DMS153 (cell line): ENCODE measurements at regions not wholly inside any gene's neighbourhood (a gene's known extent, or its start where the extent isn't known, plus 50 kb on each side); places are given as distances from the start of the nearest gene placed in this dataset.
A peak's percentile ranks its signal among the peaks of the same experiment; 100 is the strongest.
"Not testable (repeated sequence)": the region's sequence is repeated elsewhere in the genome, so short reads cannot be mapped to it uniquely, and the experiment has no call there.

Source experiments
- DNase-seq: peaks from one replicate; lab custom pipeline; 2025; lab: John Stamatoyannopoulos, UW

DNA sequence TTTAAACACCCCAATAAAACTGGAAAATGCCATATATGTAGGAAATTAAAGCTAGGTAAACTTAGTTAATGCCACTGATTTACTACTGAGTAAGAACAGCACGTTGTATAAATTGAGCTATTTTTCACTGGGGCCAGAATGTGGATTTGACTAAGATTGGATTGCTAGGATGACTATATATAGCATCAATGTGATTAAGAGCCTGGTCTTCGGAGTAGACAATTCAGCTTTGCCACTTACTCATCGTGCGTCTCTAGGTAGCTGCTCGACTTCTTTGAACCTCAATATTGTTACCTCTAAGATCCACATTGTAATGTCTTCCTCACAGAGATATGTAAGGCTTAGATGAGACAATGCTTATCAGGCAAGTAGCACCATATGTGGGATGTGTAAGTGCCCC, 462.5 kb downstream of the KLF12 start:
- no peak for DNase-seq

DNA sequence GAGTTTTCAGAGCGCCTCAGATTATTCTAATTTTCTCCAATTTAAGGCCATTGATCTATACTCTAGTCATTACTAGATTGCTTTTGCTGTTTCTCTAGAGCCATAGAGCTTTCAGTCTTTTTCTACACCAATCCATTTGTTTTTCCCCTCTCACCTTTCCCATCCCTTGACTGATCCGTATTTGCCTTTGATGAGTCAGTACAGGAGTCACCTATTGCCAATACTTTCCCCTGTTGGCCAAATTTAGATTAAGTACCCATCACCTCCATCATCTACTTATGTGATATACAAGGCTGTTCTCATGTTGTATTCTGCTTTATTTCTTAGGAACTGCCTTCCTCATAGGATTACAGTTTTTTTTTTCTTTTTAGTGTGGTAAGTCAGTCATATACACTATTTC, 463.2 kb downstream of the KLF12 start:
- no peak for DNase-seq

DNA sequence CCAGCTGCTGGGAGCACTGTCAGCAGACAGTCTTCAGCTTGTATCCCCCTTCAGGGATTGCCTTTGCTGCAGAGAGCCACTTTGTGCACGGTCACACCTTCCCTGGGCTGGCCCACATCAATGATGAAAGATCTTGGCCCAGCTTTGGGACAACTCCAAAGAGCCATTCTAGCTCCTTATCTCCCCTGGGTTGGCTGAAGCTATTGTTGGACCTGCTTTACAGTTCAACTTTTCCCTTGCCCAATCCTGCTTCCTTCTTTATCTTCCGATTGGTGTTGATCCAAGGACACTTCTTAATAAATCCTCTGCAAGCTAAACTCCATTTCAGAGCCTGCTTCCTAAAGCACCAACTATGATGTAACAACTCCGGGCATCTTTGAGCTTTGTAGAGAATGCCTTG, 466.4 kb downstream of the KLF12 start:
- no peak for DNase-seq

DNA sequence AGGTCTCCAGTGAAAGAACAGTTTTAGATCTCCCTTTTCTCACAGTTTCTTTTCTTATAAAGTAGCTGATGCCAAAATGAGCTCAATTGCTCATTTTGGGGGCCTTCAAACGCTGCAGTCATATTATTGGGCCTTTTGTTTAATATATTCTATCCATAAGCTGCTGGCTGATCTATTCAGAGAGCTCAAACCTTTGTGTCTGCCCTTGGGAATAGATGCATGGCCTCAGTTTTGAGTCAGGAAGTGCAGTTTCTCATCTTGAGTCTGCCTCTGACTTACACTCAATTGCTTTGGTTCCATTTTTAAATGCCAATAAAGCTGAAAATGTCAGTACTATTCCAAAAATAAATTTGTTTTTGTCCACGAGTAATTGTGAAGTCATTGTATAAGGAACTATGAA, 468.9 kb downstream of the KLF12 start:
- no peak for DNase-seq

DNA sequence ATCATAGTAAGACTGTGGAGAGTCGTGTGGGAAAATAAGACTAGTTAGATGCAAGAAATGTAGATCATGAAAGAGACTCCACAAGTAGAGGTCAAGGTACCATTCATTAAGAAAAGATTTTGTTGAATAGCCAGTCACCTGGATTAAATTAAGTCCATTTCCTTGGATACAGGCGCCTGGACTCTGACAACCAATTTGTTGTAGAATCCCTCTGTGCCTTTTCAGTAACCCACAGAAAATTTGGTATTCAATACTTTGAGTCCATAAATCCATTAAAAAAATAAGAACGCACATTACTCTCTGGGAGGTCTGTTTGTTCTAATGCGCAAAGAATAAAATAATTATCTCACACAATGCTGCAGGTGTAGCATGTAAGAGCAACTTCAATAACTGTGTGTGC, 469.4 kb downstream of the KLF12 start:
- no peak for DNase-seq

DNA sequence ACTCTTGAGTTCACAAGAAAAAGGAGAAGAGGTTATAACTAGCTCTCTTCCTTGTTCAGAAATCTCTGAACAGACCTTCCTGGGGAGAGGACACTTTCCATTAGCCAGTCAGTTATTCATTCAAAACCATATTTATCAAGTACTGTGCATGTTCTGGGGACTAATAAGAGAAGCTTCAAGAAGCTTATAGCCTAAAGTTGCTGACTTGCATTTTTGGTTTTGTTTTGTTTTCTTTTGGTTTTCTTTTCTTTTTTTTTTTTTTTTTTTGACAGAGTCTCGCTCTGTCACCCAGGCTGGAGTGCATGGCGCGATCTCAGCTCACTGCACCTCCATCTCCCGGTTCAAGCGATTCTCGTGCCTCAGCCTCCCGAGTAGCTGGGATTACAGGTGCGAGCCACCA, 471.4 kb downstream of the KLF12 start:
- no peak for DNase-seq

DNA sequence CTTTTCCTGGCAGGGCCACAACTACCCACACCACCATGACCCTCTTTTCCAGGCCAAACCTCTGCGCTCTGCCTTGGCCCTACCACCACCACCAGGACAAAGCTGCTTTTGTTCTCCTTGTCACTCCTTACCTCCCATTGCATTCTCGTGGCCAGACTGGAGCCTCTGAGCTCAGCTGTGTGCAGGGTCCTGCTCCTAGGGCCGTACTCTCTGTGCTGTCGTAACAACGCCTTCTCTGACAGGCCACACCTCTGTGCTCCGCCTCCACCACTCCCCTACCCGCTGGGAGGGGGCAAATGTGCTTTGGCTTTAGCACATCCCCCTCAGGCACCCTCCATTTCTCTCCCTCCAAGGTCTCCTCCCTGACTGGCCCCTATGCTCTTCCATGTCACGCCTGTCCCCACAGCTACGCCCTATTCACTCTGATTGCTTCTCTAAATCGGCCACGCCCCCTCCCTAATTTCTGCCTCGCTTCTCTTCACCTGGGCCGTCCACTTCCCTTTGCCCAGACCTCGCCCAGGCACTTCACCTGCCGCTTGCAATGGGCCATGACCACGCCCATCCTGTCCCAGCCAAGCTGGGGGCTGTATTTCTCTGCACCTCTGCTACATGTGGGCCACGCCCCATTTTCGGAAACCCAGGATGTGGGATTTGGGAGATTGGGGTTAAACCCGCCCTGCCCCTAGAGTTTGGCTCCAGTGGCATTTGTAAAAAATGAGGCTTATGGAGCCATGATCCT, 472.3 kb downstream of the KLF12 start:
- no peak for DNase-seq

DNA sequence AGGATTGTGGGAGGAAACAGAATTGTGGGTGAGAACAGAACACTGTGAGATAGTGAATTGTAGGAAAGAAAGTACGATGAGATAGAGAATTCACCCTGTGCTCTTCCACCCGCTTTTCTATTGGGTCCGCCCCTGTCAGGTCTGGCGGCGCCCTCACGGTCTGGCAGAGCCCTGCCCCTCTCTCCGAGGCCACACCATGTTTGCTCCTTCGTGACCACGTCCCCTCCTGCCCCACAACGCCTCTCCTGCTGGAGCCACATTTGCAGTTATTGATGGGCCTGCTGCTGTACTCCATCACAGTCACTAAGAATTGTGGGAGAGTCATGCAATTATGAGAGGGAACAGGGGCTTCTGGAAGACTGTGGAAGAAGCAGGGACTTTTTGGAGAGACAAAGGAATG, 473.1 kb downstream of the KLF12 start:
- DNase-seq, result no peak

DNA sequence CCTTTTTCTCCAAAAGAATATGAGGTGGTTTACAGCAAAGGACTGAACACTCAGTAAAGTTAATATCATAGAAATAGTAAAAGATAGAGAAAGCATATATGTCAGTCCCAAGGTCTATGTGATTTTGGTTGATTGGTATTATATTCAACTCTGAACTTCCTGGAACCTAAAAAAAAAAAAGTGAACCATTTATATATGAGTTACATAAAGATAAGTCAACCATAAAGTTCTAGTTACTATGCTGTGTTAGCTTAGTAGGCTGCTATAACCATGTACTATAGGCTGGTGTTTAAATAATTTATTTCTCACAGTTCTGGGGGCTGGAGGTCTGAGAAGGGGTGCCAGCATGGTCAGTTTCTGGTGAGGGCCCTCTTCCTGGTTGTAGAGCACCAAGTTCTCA, 475.6 kb downstream of the KLF12 start:
- no peak for DNase-seq

DNA sequence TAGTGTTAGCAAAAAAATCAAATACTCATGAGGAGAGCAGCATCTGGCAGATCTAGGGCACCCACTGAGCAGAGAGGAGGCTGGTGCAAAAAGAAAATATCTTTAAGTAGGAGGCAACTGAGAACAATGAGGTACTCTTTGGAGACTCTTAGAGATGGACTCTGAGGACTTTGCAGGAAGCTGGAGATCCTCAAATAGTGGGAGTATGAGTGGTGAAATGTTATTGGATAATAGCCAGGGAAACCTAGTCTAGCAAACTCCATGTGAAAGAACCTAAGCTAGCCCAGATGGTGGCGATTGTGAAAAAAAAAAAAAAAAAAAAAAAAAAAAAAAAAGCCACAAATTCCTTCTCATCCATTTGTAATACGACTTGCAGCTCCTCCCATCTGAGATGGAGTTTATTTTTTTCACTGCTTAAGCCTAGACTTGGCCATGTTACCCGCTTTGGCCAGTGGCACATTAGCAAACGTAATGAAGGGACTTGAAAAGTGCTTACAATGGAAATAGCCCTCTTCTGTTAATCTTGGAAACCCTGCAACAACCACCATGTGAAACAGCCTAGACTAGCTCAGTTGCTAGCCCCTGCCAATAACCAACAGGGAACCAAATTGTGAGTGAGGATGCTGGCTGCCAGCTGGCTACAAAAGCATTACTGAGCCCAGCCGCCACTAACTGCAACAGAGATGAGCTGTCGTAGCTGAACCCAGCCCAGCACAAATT, 476.2 kb downstream of the KLF12 start:
- DNase-seq, result no peak

DNA sequence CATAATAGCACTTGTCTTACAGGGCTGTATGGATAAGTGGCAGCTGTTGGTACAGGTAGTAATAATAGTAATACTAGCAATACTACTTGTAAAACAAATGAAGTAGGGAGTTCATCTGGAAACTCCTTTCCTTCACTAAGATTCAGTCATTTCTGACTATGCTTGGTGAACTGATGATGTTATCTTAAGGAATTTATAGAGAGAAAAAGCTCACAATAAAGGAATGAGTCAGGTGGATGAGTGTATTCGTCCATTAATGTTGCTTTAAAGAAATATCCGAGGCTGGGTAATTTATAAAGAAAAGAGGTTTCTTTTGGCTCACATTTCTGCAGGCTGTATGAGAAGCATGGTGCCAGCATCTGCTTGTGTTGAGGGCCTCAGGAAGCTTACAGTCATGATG, 477.3 kb downstream of the KLF12 start:
- DNase-seq, result no peak

DNA sequence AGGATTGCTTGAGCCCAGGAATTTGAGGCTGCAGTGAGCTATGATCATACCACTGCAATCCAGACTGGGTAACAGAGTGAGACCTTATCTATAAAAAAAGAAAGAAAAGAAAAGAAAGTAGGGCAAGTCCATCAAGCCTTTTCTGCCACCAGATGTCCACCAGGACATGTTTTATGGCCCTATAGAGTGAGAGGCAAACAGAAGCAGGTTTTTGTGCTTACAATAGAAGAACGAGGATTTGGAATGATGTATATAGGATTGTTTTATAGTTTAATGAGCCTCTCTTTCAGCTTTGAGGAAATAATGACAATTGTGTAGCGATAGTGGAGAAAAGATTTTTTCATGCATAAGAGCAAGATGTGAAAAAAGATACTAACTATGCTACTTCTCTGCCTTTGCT, 480.5 kb downstream of the KLF12 start:
- DNase-seq, result no peak

DNA sequence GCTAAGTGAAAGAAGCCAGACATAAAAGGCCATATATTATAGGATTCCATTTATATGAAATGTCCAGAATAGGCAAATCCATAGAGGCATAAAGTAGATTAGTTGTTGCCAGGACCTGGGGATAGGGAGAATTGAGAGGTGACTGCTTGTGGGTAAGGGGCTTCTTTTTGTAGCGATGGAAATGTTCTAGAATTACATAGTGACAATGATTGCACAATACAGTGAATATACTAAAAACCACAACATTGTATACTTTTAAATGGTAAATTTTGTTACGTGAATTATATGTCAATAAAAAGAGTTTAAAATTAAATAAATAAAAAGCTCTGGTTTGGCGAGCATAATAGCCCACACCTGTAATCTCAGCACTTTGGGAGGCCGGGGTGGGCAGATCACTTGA, 486.8 kb downstream of the KLF12 start:
- DNase-seq, result no peak

DNA sequence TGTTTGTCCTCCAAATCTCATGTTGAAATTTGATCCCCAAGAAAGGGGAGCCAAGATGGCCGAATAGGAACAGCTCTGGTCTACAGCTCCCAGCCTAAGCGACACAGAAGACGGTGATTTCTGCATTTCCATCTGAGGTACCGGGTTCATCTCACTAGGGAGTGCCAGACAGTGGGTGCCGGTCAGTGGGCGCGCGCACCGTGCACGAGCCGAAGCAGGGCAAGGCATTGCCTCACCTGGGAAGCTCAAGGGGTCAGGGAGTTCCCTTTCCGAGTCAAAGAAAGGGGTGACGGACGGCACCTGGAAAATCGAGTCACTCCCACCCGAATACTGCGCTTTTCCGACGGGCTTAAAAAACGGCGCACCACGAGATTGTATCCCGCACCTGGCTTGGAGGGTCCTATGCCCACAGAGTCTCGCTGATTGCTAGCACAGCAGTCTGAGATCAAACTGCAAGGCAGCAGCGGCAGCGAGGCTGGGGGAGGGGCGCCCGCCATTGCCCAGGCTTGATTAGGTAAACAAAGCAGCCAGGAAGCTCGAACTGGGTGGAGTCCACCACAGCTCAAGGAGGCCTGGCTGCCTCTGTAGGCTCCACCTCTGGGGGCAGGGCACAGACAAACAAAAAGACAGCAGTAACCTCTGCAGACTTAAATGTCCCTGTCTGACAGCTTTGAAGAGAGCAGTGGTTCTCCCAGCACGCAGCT, 493.6 kb downstream of the KLF12 start:
- not testable (repeated sequence) for DNase-seq

DNA sequence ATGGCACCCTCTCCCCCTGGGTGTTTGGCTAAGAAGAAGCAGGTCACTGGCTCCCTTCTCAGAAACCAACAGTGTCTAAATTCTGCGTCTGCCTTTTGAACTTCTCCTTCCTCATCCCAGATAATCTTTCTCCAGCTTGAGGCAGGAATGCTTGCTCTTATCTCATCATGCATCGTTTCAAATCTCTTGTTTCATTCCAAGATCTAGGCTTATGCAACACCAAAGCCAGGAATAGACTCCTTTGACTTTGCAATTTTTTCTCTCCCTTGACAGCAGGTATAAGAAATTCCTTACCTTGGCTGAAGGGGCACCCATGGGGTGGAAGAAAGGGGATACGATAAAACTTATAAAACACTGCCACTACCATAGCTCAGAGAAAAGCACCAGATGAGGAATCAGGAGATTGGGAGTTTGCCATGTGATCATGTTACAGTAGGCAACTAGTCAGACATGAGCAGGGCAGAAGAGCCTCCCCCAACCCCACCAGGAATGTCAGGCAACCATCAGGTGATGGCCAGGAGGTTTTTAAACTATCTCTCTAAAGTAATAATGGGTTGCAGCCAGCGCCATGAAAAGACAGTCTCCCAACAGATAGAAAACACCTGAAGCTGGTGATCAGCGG, 498.9 kb downstream of the KLF12 start:
- DNase-seq, result no peak

DNA sequence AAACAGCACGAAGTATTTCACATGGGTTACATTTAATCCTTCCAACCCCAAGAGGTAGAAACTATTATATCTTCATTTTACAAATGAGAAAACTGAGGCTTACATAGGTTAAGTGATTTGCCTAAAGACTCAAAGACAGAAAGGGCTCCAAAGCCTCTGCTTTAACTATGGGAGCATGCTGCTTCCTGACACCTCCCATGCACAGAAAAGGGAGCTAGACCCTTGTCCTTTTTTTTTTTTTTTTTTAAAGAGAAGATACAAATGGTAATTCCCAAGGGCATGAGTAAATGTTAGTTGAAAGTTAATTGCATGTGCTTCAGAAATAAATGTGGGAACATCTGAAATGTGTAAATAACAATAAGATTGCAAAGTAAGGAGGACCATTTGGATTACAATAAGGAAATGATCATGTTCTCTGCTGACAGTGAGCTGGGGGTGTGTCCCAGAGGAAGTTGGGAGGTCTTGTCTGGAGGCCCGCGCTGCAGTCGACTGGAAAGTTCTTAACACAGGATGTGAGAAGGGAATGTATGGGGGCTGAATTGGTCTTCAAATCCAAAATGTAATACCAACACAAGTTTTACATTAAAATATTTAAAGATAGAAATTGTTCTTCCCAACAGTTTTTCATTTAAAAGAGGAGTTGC, 500.3 kb downstream of the KLF12 start:
- no peak for DNase-seq

DNA sequence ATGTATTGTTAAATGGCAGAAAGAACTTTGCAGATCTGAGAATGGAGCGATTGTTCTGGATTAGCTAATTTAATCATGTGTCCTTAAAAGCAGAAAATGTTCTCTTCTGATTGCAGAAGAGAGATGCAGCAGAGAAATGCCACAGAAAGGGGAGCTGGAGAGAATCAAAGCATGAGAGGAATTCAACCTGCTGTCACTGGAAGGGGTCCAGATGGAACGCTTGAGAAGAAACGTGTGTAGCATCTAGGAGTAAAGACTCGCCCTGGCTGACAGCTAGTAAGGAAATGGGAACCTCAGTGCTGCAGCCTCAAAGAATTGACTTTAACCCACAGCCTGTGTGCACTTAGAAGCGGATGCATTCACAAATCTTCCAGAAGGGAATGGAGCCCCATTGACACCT, 502.8 kb downstream of the KLF12 start:
- DNase-seq, result no peak

DNA sequence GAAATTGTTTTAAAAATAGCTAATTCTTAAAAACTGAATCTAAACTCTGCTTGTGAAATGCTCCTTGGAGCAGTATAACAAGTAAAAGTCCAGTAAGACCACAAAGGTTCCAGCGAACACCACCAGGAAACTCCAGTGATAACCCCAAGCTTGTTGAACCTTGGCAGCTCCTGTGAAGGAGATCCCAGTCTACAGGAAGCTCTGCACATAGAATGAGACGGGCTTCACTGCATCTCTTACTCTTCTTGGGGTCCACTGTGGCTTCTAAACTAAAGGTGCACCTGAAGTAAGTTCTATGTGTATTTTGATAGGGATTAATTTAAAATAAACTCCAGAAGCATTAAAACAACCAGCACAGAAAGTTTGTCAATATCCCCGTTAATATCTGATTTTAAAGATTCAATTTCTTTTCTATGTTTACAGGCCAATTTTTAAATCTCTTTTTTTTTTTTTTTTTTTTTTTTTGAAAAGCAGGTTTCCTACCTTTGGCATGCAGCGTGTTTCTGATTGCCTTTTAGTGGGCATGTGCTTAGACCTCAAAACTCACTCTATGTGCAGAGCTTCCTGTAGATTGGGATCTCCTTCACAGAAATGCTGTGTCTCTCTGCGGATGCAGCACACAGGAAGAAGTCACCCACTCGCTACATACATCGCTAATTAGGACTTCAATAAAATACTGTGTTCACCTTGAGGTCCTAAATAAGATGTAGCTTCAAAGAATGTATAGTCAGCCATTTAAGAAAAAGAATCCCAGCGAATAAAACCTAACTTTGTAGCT, 508.5 kb downstream of the KLF12 start:
- no peak for DNase-seq

DNA sequence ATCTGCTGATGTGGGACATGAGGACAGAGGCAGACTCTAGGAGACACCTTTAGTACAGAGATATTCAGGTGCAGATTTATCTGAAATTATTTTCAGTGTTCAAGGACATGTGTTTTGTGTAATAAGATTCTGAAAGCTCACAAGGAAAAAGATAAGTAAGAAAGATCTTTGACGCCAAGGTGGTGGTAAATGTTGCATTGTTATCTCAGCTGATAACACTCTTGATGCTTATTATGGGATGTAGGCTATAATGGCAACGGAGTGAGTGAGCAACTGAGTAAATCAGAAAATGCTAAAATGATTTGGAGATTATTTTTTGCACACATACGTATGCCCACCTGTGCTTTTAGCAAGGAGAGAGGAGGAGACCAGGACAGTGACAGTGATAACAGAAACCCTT, 510.9 kb downstream of the KLF12 start:
- no peak for DNase-seq

DNA sequence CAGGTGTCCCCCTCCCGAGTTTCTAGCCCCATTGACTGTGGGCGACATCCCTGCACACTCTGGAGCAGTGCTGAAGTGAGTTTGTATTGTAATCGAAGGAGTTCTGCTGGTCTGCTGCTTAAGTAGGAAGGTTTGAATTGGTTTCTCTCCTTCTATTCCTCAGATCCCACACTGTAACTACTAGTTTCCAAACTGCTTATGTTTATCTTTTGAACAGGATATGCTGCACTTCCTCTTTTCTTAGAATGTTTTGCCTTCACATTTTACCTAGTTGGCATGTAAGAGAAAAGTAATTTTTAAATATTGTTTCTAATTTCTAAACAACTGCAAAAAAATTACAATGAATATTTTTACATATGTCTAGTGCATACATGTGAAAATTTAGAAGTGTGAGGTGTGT, 511.8 kb downstream of the KLF12 start:
- DNase-seq, result no peak

DNA sequence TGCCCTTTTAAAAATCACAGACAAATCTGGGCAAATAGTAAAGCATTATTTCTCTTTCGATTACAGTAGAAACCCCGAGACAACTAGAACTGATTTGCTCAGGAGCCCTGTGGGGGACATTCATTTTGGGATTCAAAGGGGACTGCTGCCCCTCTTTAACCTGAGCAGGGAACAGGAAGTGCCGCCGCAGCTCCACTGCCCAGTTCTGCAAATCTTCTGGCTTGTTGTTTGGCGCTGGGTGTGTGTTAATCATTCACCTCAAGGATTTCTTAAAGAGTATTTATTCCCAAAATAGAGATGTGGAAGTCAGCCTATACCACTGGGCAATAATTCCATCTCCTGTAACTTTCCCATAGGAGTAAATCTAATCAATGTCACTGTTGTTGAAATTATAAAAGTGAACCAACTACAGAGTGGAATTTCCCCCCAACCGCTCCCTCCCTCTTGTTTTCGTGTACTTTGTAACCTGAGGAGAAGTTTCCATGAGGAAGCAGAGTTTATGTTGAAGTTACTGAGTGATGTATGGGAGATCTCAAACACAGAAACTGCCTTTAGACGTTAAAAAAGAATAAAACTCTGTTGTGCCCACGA, 515.8 kb downstream of the KLF12 start:
- DNase-seq, result peak; percentile 7
